PC-3 (cell line): ENCODE measurements at regions not wholly inside any gene's neighbourhood (a gene's known extent, or its start where the extent isn't known, plus 50 kb on each side); places are given as distances from the start of the nearest gene placed in this dataset.

Experiments used
- ATAC-seq: fragments of 200-7000 bp; cut with Tn5 transposase; 2 replicates; pipeline ENCODE4 v1.9.1; 2020; ENCODE audit warnings: mild to moderate bottlenecking, moderate library complexity
- BruUV-seq: library from RNA; stranded (reverse); fragments of 400-500 nt; replicated peaks from 2 replicates; lab custom pipeline; 2021; lab: Mats Ljungman, UMichigan
- CTCF ChIA-PET: fragments of 300-600 bp; sonication (Branson Sonifier 250); formaldehyde crosslinking; loops from one replicate; lab custom pipeline; 2022; ENCODE audit warnings: antibody characterized with exemption; lab: Charles Lee
- POLR2A ChIA-PET: fragments of 300-600 bp; sonication (Branson Sonifier 250); formaldehyde crosslinking; loops from one replicate; lab custom pipeline; 2022; ENCODE audit warnings: antibody characterized with exemption; ENCODE audit not compliant: unreplicated experiment; lab: Charles Lee
- DNase-seq: peaks from one replicate; pipeline ENCODE4 v3.0.0-alpha.2; 2015
- H2AFZ ChIP-seq: fragments of 300-600 bp; sonication (generic); 2 replicates; pipeline ENCODE4 v1.6.0; 2016; ENCODE audit warnings: antibody characterized with exemption, low read length
- H3F3A ChIP-seq: fragments of 300-600 bp; sonication (generic); one replicate; pipeline ENCODE4 v1.6.0; 2017; ENCODE audit warnings: antibody characterized with exemption, low read length, control low read depth, mild to moderate bottlenecking; ENCODE audit not compliant: unreplicated experiment
- H3K27ac ChIP-seq: fragments of 300-600 bp; sonication (generic); 2 replicates; pipeline ENCODE4 v1.5.1; 2016; ENCODE audit warnings: mild to moderate bottlenecking, low read length
- H3K27me3 ChIP-seq: fragments of 300-600 bp; sonication (generic); 2 replicates; pipeline ENCODE4 v1.6.1; 2016; ENCODE audit warnings: low read length, mixed read lengths
- H3K36me3 ChIP-seq: fragments of 300-600 bp; sonication (generic); 2 replicates; pipeline ENCODE4 v1.6.1; 2016; ENCODE audit warnings: low read depth, mixed run types, low read length, mixed read lengths
- H3K4me1 ChIP-seq: fragments of 300-600 bp; sonication (generic); 2 replicates; pipeline ENCODE4 v1.5.1; 2016; ENCODE audit warnings: low read length; ENCODE audit not compliant: insufficient read depth
- H3K4me2 ChIP-seq: fragments of 300-600 bp; sonication (generic); 2 replicates; pipeline ENCODE4 v1.6.0; 2016; ENCODE audit warnings: low read length
- H3K4me3 ChIP-seq: fragments of 300-600 bp; sonication (generic); 2 replicates; pipeline ENCODE4 v1.5.1; 2016; ENCODE audit warnings: mild to moderate bottlenecking, low read length, mixed read lengths
- H3K79me2 ChIP-seq: fragments of 300-600 bp; sonication (generic); 2 replicates; pipeline ENCODE4 v1.6.1; 2017; ENCODE audit warnings: low read length, mixed read lengths
- H3K9ac ChIP-seq: fragments of 300-600 bp; sonication (generic); 2 replicates; pipeline ENCODE4 v1.6.0; 2016; ENCODE audit warnings: mild to moderate bottlenecking, low read length
- H3K9me2 ChIP-seq: fragments of 300-600 bp; sonication (generic); replicated peaks from 2 replicates; pipeline ENCODE4 v1.6.1; 2016; ENCODE audit warnings: mixed run types, low read length, mixed read lengths
- H3K9me3 ChIP-seq: fragments of 300-600 bp; sonication (generic); 2 replicates; pipeline ENCODE4 v1.6.1; 2016; ENCODE audit warnings: low read length, mixed read lengths
- H4K20me1 ChIP-seq: fragments of 300-600 bp; sonication (generic); 2 replicates; pipeline ENCODE4 v1.6.1; 2016; ENCODE audit warnings: low read length, mixed read lengths
- EZH2 ChIP-seq: fragments of 300-600 bp; sonication (generic); IDR thresholded peaks from one replicate; pipeline ENCODE4 v1.6.1; 2017; ENCODE audit warnings: antibody characterized with exemption, mild to moderate bottlenecking, low read length; ENCODE audit not compliant: unreplicated experiment
- EZH2phosphoT487 ChIP-seq: fragments of 300-600 bp; sonication (generic); IDR thresholded peaks from 2 replicates; pipeline ENCODE4 v1.6.1; 2018; ENCODE audit warnings: mild to moderate bottlenecking, antibody characterized with exemption, low read length, borderline replicate concordance
- intact Hi-C: fragments of 100-400 bp; cut with micrococcal nuclease; formaldehyde crosslinking; loops from 2 replicates; pipeline ENCODE4 v1.9.0; 2023
- TF ChIP-seq, protein P1 (sequence below): fragments of 300-600 bp; sonication (generic); conservative IDR thresholded peaks from 2 replicates; pipeline ENCODE4 v1.5.1; 2017; ENCODE audit warnings: antibody characterized with exemption, low read depth, mild to moderate bottlenecking, low read length

DNA sequence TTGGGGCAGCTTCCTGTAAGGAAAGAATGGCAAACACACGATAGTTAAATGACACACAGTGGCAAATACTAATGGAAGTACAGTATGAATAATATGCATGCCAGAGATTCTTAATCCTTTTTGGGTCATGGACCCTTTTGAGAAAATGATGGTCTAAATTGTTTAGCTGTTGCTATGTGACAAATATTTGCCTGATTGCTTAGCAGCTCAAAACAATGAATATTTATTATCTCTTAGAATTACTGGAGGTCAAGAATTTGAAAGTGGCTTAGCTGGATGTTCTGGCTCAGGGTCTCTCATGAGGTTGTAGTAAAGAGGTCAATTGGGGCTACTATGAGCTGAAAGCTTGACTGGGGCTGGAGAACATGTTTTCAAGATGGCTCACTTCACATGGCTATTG is 69.7 kb downstream of the FANCF start:
- Histone ChIP-seq H3K4me1 (no peaks in the 10 kb centered on the region), H3K4me2 (no peak overlapping the region), H3K27me3 (peaks cover 17% of the 10 kb centered on the region; the same call in 1 of the 2 replicates), H3K9me3 (no peaks in the 10 kb centered on the region), H3K27ac (no peak overlapping the region), H3K4me3 (no peak overlapping the region), H3K9ac (no peak overlapping the region), H3K79me2 (no peaks in the 10 kb centered on the region), H2AFZ (no peak overlapping the region), H4K20me1 (no peaks in the 10 kb centered on the region), H3F3A (no peaks in the 10 kb centered on the region), H3K36me3 (no peaks in the 10 kb centered on the region), H3K9me2 (no peaks in the 10 kb centered on the region)
- BruUV-seq = no TSS peak
- CTCF ChIA-PET = no interaction called here
- POLR2A ChIA-PET = no interaction called here
- intact Hi-C loops = no loop called here
- TF ChIP-seq, protein P1, sequence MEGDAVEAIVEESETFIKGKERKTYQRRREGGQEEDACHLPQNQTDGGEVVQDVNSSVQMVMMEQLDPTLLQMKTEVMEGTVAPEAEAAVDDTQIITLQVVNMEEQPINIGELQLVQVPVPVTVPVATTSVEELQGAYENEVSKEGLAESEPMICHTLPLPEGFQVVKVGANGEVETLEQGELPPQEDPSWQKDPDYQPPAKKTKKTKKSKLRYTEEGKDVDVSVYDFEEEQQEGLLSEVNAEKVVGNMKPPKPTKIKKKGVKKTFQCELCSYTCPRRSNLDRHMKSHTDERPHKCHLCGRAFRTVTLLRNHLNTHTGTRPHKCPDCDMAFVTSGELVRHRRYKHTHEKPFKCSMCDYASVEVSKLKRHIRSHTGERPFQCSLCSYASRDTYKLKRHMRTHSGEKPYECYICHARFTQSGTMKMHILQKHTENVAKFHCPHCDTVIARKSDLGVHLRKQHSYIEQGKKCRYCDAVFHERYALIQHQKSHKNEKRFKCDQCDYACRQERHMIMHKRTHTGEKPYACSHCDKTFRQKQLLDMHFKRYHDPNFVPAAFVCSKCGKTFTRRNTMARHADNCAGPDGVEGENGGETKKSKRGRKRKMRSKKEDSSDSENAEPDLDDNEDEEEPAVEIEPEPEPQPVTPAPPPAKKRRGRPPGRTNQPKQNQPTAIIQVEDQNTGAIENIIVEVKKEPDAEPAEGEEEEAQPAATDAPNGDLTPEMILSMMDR = no peak
- TF ChIP-seq EZH2 (no peak), EZH2phosphoT487 (no peak)
- ATAC-seq (no peak), DNase-seq (no peak)

DNA sequence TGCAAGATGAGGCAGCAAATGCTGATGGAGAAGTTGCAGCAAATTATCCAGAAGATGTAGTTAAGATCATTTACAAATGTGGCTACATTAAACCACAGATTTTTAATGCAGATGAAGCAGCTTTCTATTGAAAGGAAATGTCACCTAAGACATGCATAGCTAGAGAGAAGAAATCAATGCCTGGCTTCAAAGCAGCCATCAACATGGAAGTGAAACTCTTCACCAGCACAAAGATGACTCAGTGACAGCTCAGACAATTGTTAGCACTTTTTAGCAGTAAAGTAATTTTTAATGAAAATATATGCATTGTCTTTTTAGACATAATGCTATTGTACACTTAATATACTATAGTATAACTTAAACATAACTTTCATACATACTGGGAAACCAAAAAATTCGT is 71.4 kb downstream of the FANCF start:
- Histone ChIP-seq H4K20me1 (no peaks in the 10 kb centered on the region), H3K4me1 (no peaks in the 10 kb centered on the region), H3K9me3 (no peaks in the 10 kb centered on the region), H3K79me2 (no peaks in the 10 kb centered on the region), H3K4me3 (no peak overlapping the region), H3K9me2 (no peaks in the 10 kb centered on the region), H3K9ac (no peak overlapping the region), H3K4me2 (no peak overlapping the region), H2AFZ (no peak overlapping the region), H3K27ac (no peak overlapping the region), H3F3A (no peaks in the 10 kb centered on the region), H3K27me3 (peaks cover 27% of the 10 kb centered on the region), H3K36me3 (no peaks in the 10 kb centered on the region)
- no TSS peak for BruUV-seq
- DNase-seq (no peak), ATAC-seq (no peak)
- ChIA-PET POLR2A (no interaction called here), CTCF (no interaction called here)
- TF ChIP-seq EZH2 (no peak), EZH2phosphoT487 (no peak)
- TF ChIP-seq, protein P1 = no peak
- intact Hi-C loops = no loop called here

DNA sequence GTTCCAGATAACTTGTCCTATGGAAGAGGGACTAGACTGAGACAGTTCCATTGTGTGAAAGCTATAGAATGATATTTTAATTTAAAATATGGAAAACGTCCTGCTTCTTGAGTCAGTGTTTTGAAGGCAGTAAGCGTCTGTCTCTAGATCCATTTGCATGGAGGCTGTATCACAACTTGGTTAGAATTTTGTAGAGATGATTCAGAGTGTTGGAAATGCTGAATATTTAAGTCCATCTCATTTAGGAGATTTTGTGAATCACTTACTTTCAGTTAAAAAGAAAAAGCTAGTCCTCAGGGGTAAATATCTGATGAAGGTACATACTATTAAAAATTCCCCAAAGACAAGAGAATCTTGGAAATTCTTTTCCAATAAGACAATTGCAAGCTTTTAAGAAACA is 72.7 kb downstream of the FANCF start:
- TF ChIP-seq, protein P1 = no peak
- TF ChIP-seq EZH2 = no peak
- no peak for TF ChIP-seq EZH2phosphoT487

More for the DNA sequence above, 72.7 kb downstream of the FANCF start:
- Histone ChIP-seq H3K9me2 (no peaks in the 10 kb centered on the region), H3K79me2 (no peaks in the 10 kb centered on the region), H3F3A (no peaks in the 10 kb centered on the region), H3K4me3 (no peak overlapping the region), H4K20me1 (no peaks in the 10 kb centered on the region), H3K36me3 (no peaks in the 10 kb centered on the region), H3K4me2 (no peak overlapping the region), H2AFZ (no peak overlapping the region), H3K27ac (no peak overlapping the region), H3K27me3 (peaks cover 17% of the 10 kb centered on the region), H3K9ac (no peak overlapping the region), H3K9me3 (no peaks in the 10 kb centered on the region), H3K4me1 (no peaks in the 10 kb centered on the region)
- ATAC-seq (no peak), DNase-seq (no peak)
- CTCF ChIA-PET = no interaction called here
- intact Hi-C loops = no loop called here
- BruUV-seq = no TSS peak
- POLR2A ChIA-PET = no interaction called here
